Fibroblast of skin of abdomen (primary cell): ENCODE measurements at regions not wholly inside any gene's neighbourhood (a gene's known extent, or its start where the extent isn't known, plus 50 kb on each side); places are given as distances from the start of the nearest gene placed in this dataset.
A peak's percentile ranks its signal among the peaks of the same experiment; 100 is the strongest.

Experiments used
- DNase-seq: peaks from one replicate; pipeline ENCODE4 v3.0.0-alpha.2; 2013

GRCh38 chr13:74708629-74709028 lies 574.4 kb upstream of the KLF12 start:
- no peak for DNase-seq

DNA sequence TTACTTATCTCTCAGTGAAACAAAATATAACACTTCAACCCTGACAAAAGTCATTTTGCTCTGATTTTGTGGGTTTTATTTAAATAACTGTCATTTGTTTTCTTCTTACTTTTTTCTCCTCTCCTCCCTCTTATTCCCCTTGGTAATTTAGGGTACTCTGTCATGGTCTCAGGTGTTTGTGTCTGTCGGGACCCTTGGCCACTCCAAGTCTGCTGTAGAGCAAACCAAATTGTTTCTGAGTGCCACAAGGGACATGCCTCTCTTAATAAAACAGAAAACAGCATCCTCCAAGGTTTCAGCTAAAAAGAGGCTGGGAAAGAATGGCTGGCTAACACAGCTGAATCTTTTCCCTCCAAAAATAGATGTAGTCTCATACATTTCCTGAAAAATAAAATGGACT lies 573.1 kb upstream of the KLF12 start:
- no peak for DNase-seq

GRCh38 chr13:74706801-74707200 lies 572.6 kb upstream of the KLF12 start:
- DNase-seq: no peak

- no peak for DNase-seq
These were observed 571.2 kb upstream of the KLF12 start for GRCh38 chr13:74705438-74705837.

DNA sequence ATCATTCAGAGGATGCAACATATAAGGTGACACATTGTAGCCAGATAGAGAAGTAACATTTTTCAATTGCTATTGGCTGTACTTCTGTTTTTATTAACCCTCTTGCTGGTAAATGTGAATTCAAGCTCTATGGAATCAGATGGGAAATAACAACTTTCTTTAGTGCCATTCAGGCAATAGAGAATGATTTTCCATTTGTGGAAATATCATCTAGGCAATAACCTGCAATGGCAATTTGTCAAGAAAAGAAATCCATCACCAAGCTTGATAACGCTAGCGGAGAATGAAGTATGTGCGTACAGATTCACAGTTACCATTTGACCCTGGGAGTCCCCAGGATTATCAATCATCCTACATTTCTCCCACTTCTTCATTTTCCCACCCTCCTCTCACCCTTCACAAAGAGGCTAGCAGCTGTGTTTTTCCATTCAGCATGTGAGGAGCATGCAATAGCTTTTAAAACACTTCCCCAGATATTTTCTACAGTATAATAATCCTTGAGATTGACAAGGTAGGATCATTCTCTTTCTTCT lies 569.7 kb upstream of the KLF12 start:
- DNase-seq: no peak

DNA sequence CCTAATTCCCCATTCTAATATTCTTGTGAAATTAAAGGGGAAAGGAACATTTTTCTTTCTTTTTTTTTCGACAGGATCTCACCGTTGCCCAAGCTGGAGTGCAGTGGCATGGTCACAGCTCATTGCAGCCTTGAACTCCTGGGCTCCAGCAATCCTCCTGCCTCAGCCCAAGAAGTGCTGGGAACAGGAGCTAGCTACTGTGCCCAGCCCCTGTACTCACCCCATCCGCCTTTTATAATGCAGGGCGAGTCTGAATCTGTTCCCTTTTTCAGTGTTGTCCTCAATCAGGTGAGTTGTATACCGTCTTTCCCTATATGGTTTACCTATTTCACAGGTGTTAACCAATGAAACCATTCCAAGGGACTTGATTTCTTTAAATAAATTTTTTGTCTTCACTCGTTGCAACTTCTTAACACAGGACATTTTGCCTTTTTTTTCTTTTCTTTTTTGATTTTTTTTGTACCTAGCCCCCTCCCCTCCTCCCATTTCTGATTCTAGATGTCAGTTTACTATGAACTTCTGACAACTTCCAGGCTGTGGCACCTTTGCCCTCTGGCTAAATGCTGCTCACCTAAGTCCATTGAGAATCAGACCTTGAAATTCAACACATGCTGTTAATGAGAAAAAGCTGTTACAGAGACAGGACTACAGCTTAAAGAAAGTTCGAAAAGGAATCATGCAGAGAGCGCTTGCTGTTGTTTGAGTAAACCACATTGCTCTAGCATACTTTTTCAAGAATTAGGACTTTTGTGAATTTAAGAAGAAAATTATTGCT lies 562.1 kb upstream of the KLF12 start:
- peak; percentile 17 for DNase-seq

DNA sequence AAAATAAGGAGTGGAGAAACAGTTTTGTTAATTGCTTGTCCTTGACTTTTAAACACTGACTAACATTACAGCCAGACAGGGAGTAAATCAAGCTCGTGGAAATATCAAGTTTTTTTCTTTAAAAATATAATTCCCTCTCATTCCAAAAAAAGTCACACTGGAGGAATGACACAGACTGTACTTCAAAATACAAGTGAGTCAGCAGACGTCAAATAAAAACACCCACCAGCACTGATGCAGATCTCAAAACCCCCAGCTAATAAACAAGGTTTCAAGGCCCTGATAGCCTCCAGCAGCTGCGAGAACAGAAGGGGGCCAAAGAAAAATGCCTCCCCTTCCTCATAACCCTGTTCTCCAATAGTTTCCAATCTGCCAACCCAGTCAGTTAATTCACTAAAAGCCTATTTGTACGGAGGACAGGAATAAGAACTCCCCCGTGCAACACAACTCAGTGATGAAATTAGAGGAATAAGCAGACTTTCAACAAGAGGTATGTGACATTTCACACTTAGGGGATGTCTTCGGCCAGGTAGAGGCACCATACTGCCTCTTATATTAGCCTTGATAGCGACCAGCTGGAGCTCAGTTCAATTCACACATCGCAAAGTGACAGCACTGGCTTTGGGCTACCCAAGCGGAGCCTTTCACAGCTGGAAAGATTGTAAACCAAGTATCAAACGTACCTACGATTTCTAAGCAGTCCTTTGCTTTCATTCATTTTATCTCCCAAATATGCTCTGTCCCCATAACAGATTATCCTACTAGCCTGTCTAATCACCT lies 561.0 kb upstream of the KLF12 start:
- DNase-seq: no peak

GRCh38 chr13:74687442-74688182 lies 553.4 kb upstream of the KLF12 start:
- no peak for DNase-seq

- no peak for DNase-seq
These were observed 549.2 kb upstream of the KLF12 start for GRCh38 chr13:74683411-74683810.

DNA sequence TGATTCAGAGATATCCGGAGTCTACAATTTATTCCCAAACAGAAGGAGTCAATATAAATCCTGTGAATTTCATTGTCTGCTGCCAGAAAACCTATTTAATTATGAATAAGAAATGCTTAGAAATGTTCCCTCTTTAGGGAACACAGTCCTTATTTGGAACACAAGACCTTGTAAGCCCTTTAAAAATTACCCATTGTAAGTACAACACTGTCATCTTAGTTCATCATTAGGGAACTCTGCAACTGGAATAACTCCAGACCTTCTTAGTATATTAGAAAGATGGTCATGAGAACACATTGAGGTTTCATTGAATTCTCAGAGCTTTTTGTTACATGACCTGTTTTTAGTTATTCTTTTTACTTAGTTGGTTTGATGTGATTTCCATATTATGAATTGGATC lies 548.5 kb upstream of the KLF12 start:
- DNase-seq: peak; percentile 35

DNA sequence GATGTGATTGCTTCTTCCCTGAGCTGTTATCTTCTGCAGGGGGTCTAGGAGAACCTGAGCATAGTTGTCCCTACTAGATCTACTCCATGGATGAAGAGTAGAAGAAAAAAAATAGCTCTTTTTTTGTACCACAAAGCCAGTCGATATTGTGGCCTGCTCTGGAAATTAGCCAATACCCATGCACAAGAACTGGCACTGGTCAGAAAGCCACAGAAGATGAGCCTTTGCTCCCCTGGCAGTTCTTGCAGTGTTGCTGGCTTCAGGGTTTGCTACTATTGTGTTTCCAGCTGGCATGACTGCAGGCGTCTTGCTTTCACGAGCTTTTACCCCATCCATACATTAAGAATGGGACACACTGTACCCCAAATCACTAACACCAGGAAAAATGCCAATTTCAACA lies 547.7 kb upstream of the KLF12 start:
- DNase-seq: no peak

DNA sequence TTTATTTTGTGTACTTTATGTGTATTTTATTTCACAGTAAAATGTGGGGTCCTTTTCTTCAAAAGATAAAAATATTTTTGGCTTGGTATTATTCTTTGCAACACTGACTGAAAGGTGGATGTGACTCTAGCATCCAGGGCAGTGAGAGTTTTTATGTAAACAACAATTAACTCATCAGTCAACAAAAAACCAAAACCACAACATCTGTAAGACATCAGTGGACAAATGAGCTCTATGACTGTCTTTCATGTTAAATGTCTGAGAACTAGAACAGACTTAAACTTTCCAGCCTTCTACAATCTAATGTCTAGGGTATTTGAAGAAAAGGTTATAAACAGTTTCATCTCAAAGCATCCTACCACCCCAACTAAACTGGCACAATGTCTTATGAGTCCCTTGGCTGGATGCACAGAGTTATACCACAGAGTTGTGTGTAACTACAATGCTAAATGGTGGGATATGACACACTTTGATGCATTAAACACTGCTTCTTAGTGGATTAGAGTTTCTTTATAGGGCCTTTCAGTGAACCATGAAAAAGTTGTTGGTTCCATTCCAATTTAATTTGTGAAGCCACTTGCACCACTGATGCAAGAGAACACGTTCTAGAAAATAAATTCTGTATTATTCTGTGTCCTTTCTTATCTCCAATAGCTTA lies 544.2 kb upstream of the KLF12 start:
- no peak for DNase-seq

GRCh38 chr13:74675972-74676371 lies 541.8 kb upstream of the KLF12 start:
- DNase-seq: no peak

- DNase-seq: peak; percentile 44
These were observed 541.0 kb upstream of the KLF12 start for GRCh38 chr13:74675182-74675581.

- DNase-seq: no peak
These were observed 540.5 kb upstream of the KLF12 start for GRCh38 chr13:74674720-74675119.

DNA sequence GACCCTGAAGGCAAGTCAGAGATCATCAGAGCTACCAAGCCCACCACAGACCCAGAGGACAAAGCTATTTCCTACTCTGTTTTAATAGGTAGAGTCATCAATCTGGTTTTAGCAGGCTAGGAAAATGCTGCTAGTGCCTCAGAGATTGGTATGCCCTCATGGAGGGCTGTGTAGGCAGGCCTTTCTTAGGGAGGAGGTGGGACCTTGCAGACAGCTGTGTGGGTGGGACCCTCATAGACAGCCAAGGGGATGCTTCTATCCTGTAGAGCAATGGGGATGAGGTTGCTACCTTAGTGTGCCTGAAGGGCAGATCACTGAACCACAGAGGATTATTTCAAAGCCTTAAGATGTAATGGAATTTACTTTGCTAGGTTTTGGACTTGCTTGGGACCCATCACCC lies 534.9 kb upstream of the KLF12 start:
- DNase-seq: no peak

GRCh38 chr13:74667656-74668203 lies 533.5 kb upstream of the KLF12 start:
- DNase-seq: no peak

GRCh38 chr13:74662905-74663304 lies 528.7 kb upstream of the KLF12 start:
- no peak for DNase-seq

- DNase-seq: peak; percentile 68
These were observed 527.6 kb upstream of the KLF12 start for GRCh38 chr13:74661851-74662250.

GRCh38 chr13:74657765-74658164 lies 523.6 kb upstream of the KLF12 start:
- no peak for DNase-seq

GRCh38 chr13:74651121-74651520 lies 516.9 kb upstream of the KLF12 start:
- no peak for DNase-seq

DNA sequence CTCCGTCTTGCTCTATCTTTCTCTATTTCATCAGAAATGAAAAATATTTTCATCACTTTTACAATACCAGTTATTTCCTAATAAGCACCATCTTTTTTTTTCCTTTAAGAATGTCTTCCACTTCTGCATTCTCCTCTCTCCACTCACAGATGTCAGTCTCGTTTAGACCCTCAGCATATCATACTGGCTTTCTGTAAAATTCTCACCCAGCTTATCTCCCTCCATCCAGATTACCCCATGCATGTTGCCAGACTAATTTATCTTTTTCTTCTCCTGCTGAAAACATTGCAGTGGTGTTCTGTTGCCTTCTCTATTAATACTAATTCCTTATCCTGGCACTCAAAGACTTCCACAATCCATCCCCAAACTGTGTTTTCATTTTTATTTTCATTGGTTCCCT lies 513.8 kb upstream of the KLF12 start:
- no peak for DNase-seq
